NCI-H1436 (cell line): ENCODE measurements at regions not wholly inside any gene's neighbourhood (a gene's known extent, or its start where the extent isn't known, plus 50 kb on each side); places are given as distances from the start of the nearest gene placed in this dataset.

Experiments used
- DNase-seq: peaks from one replicate; lab custom pipeline; 2025; lab: John Stamatoyannopoulos, UW

- DNase-seq: no peak
Measured at GRCh38 chr12:116381744-116382685, 104.5 kb upstream of the MED13L start.

GRCh38 chr12:116382686-116383530 is 105.4 kb upstream of the MED13L start:
- no peak for DNase-seq

- no peak for DNase-seq
Measured at GRCh38 chr12:116384175-116384574, 106.7 kb upstream of the MED13L start.

GRCh38 chr12:116384691-116385485 is 107.4 kb upstream of the MED13L start:
- no peak for DNase-seq

- DNase-seq: no peak
Measured at GRCh38 chr12:116385486-116386217, 108.2 kb upstream of the MED13L start.

GRCh38 chr12:116389326-116389725 is 111.8 kb upstream of the MED13L start:
- no peak for DNase-seq

GRCh38 chr12:116389990-116390389 is 112.5 kb upstream of the MED13L start:
- DNase-seq: no peak

GRCh38 chr12:116390401-116391335 is 113.2 kb upstream of the MED13L start:
- DNase-seq: no peak

- no peak for DNase-seq
Measured at GRCh38 chr12:116391501-116391900, 114.0 kb upstream of the MED13L start.

GRCh38 chr12:116392061-116392460 is 114.6 kb upstream of the MED13L start:
- DNase-seq: no peak

GRCh38 chr12:116393255-116393654 is 115.8 kb upstream of the MED13L start:
- no peak for DNase-seq

GRCh38 chr12:116393859-116394650 is 116.6 kb upstream of the MED13L start:
- DNase-seq: no peak

- DNase-seq: no peak
Measured at GRCh38 chr12:116395396-116395795, 117.9 kb upstream of the MED13L start.

- DNase-seq: no peak
Measured at GRCh38 chr12:116397148-116397547, 119.7 kb upstream of the MED13L start.

GRCh38 chr12:116398193-116398592 is 120.7 kb upstream of the MED13L start:
- no peak for DNase-seq

- no peak for DNase-seq
Measured at GRCh38 chr12:116399055-116399454, 121.6 kb upstream of the MED13L start.

GRCh38 chr12:116400636-116401372 is 123.3 kb upstream of the MED13L start:
- no peak for DNase-seq

GRCh38 chr12:116401565-116401964 is 124.1 kb upstream of the MED13L start:
- no peak for DNase-seq
